Heart left ventricle (tissue), 16 donors: ENCODE measurements at regions not wholly inside any gene's neighbourhood (a gene's known extent, or its start where the extent isn't known, plus 50 kb on each side); places are given as distances from the start of the nearest gene placed in this dataset.

Source experiments
- ATAC-seq, 4 donors: fragments of 200-7000 bp; cut with Tn5 transposase; one replicate each; pipeline ENCODE4 v1.9.1; 2020 to 2022; ENCODE audit warnings: moderate library complexity in 4 of 4, mild to moderate bottlenecking in 3 of 4, moderate number of reproducible peaks in 1 of 4
- DNase-seq, 5 donors: peaks; one replicate each; pipeline ENCODE4 v3.0.0-alpha.2; 2020
- H3K27ac ChIP-seq, 12 donors: fragments of 200-600 bp; sonication (generic) in 4 of 12; one replicate each; pipeline versions ENCODE4 v1.5.0 to v1.8.0; 2016 to 2022; ENCODE audit warnings: mild to moderate bottlenecking in 2 of 12
- H3K27me3 ChIP-seq, 9 donors: fragments of 200-600 bp; sonication (generic) in 2 of 9; one replicate each; pipeline versions ENCODE4 v1.5.1 to v1.8.0; 2016 to 2022; ENCODE audit warnings: mild to moderate bottlenecking in 3 of 9
- H3K36me3 ChIP-seq, 9 donors: fragments of 200-600 bp; sonication (generic) in 2 of 9; one replicate each; pipeline versions ENCODE4 v1.5.0 to v1.8.0; 2018 to 2022; ENCODE audit warnings: mild to moderate bottlenecking in 2 of 9
- H3K4me1 ChIP-seq, 12 donors: fragments of 200-600 bp; sonication (generic) in 4 of 12; one replicate each; pipeline versions ENCODE4 v1.5.0 to v1.8.0; 2016 to 2022; ENCODE audit warnings: mild to moderate bottlenecking in 3 of 12
- H3K4me3 ChIP-seq, 12 donors: fragments of 200-600 bp; sonication (generic) in 4 of 12; one replicate each; pipeline versions ENCODE4 v1.5.0 to v1.8.0; 2017 to 2022; ENCODE audit warnings: mild to moderate bottlenecking in 9 of 12, moderate library complexity in 4 of 12
- H3K9me3 ChIP-seq, 12 donors: fragments of 200-600 bp; sonication (generic) in 4 of 12; one replicate each; pipeline versions ENCODE4 v1.5.0 to v1.8.0; 2016 to 2022; ENCODE audit warnings: mild to moderate bottlenecking in 1 of 12
- CTCF ChIP-seq, 12 donors: fragments of 200-600 bp; sonication (generic) in 4 of 12; IDR thresholded peaks; one replicate each; pipeline versions ENCODE4 v1.5.0 to v1.8.0; 2018 to 2022; ENCODE audit warnings: antibody characterized with exemption in 12 of 12, mild to moderate bottlenecking in 5 of 12
- POLR2A ChIP-seq, 2 donors: fragments of 450-650 bp; IDR thresholded peaks; one replicate each; pipeline ENCODE4 v1.6.1; 2017; ENCODE audit warnings: antibody characterized with exemption in 2 of 2, mild to moderate bottlenecking in 2 of 2, moderate library complexity in 2 of 2
- WGBS, 4 donors: extraction: QIAGEN DNeasy Blood & Tissue Kit in 2 of 4; methylation state at CpG; one replicate each; pipeline versions ENCODE4 v1.1.5 to v1.1.7; 2013 to 2018; 5-methylcytosine and 5-hydroxymethylcytosine counted together
- intact Hi-C, 10 donors: fragments of 100-400 bp; cut with DNase I; formaldehyde crosslinking; loops; one replicate each; pipeline versions ENCODE4 v1.11.1 to v1.14.2; 2022
- donor health status: ischemic (EF 13 %, LVEDD 7.1; RV severe dilation, severe dysfunction).
- donor health status: healthy with polysubstance abuse.
- donor health status: DM: no; HTN: yes; CAD: no.
- donor health status: DM: no; HTN: no; CAD: no.
- donor health status: ischemic (EF 25% LVEDD 6.9; RV normal size, moderate dysfunction).
- donor health status: ischemic (EF 25% LVEDD 5.7; RV mildly dilated, moderate dysfunction).
- donor health status: healthy.
- donor health status: DM: yes; HTN: yes; CAD: no.
- donor health status: ischemic (EF 35%, LVEDD 5.7; RV mildly dilated, moderate dysfunction).
- donor health status: nonischemic (EF 11% LVEDD 7.7; RV severe dilation, severe dysfunction).
- donor health status: DM: yes; HTN: yes; CAD: no.
- donor health status: PGD.
- donor health status: ischemic (EF 29% LVEDD 5.4; RV normal size, mild dysfunction).
- donor health status: nonischemic (EF 23%, LVEDD 6.1; RV moderate dilation, normal function).

- Histone ChIP-seq H3K4me1 (no peaks in the 10 kb centered on the region), H3K4me3 (no peak overlapping the region), H3K9me3 (peaks cover 0 to 12% (median 0%) of the 10 kb centered on the region in 12 donors), H3K27ac (no peak overlapping the region), H3K36me3 (no peaks in the 10 kb centered on the region), H3K27me3 (no peaks in the 10 kb centered on the region)
- TF ChIP-seq POLR2A (IDR thresholded peaks at IDR 0.05) = no peak
- ATAC-seq (no peak), DNase-seq (no peak)
- intact Hi-C loops = no loop called here
Measured at GRCh38 chr20:7609251-7609650, 331.0 kb downstream of the HAO1 start.

GRCh38 chr20:7610681-7611080 is 329.6 kb downstream of the HAO1 start:
- peaks cover 0 to 1% (median 0%) of the 10 kb centered on the region in 12 donors for H3K9me3 ChIP-seq
- H3K27ac ChIP-seq = no peak overlapping the region
- intact Hi-C loops = loop anchor here in 1 of 10 donors (10.0 kb wide), 1 partner anchor 56 kb away; no protein-coding TSS in a partner anchor
- no peaks in the 10 kb centered on the region for H3K4me1 ChIP-seq
- no peak overlapping the region for H3K4me3 ChIP-seq
- WGBS, 4 donors = 63 to 68% (median 64%) methylated on average over 4 of the region's 4 CpGs
- no peaks in the 10 kb centered on the region for H3K36me3 ChIP-seq
- no peak for DNase-seq
- H3K27me3 ChIP-seq = no peaks in the 10 kb centered on the region
- no peak for TF ChIP-seq POLR2A (IDR thresholded peaks at IDR 0.05)
- no peak for TF ChIP-seq CTCF (IDR thresholded peaks at IDR 0.05)
- ATAC-seq = no peak

GRCh38 chr20:7617797-7618196 is 322.5 kb downstream of the HAO1 start:
- ATAC-seq (no peak), DNase-seq (no peak)
- Histone ChIP-seq H3K4me3 (no peak overlapping the region), H3K36me3 (no peaks in the 10 kb centered on the region), H3K27ac (no peak overlapping the region), H3K9me3 (no peaks in the 10 kb centered on the region), H3K4me1 (no peaks in the 10 kb centered on the region), H3K27me3 (no peaks in the 10 kb centered on the region)
- intact Hi-C loops = loop anchor here in 1 of 10 donors (10.0 kb wide), 1 partner anchor 63 kb away; no protein-coding TSS in a partner anchor
- WGBS, 4 donors = 59 to 74% (median 65%) methylated on average over 2 of the region's 2 CpGs
- TF ChIP-seq CTCF (IDR thresholded peaks at IDR 0.05) (no peak), POLR2A (IDR thresholded peaks at IDR 0.05) (no peak)

GRCh38 chr20:7622399-7622961 is 317.8 kb downstream of the HAO1 start:
- peak in 1 of 4 donors; percentile 36 for ATAC-seq
- TF ChIP-seq CTCF (IDR thresholded peaks at IDR 0.05) (no peak), POLR2A (IDR thresholded peaks at IDR 0.05) (no peak)
- Histone ChIP-seq H3K36me3 (no peaks in the 10 kb centered on the region), H3K9me3 (no peaks in the 10 kb centered on the region), H3K4me1 (peaks cover 0 to 7% (median 0%) of the 10 kb centered on the region in 12 donors), H3K4me3 (no peak overlapping the region), H3K27ac (no peak overlapping the region), H3K27me3 (no peaks in the 10 kb centered on the region)
- 88 to 95% (median 91%) methylated on average over 17 to 28 of the region's 28 CpGs for WGBS, 4 donors
- DNase-seq = peak in 2 of 5 donors; percentile 24 to 52
- intact Hi-C loops = no loop called here

- 78 to 87% (median 84%) methylated on average over 5 of the region's 5 CpGs for WGBS, 4 donors
- intact Hi-C loops = no loop called here
- H3K27me3 ChIP-seq = no peaks in the 10 kb centered on the region
Measured at GRCh38 chr20:7624886-7625285, 315.4 kb downstream of the HAO1 start.

More at GRCh38 chr20:7624886-7625285, 315.4 kb downstream of the HAO1 start:
- no peaks in the 10 kb centered on the region for H3K9me3 ChIP-seq
- ATAC-seq (no peak), DNase-seq (no peak)
- no peak overlapping the region for H3K4me3 ChIP-seq
- TF ChIP-seq POLR2A (IDR thresholded peaks at IDR 0.05) (no peak), CTCF (IDR thresholded peaks at IDR 0.05) (no peak)
- H3K27ac ChIP-seq = no peak overlapping the region
- peaks cover 0 to 12% (median 4%) of the 10 kb centered on the region in 12 donors for H3K4me1 ChIP-seq
- H3K36me3 ChIP-seq = no peaks in the 10 kb centered on the region
